ENCODE measurements at regions not wholly inside any gene's neighbourhood (a gene's known extent, or its start where the extent isn't known, plus 50 kb on each side); places are given as distances from the start of the nearest gene placed in this dataset.

GRCh38 chr5:105034401-105034763 lies 1471.8 kb upstream of the NUDT12 start:
- DNase-seq: no peak

GRCh38 chr5:105033637-105034400 lies 1471.2 kb upstream of the NUDT12 start:
- no peak for DNase-seq

GRCh38 chr5:105032917-105033316 lies 1470.3 kb upstream of the NUDT12 start:
- no peak for DNase-seq

GRCh38 chr5:105030153-105030552 lies 1467.6 kb upstream of the NUDT12 start:
- no peak for DNase-seq

GRCh38 chr5:105015098-105015497 lies 1452.5 kb upstream of the NUDT12 start:
- DNase-seq: no peak

GRCh38 chr5:104998572-104998971 lies 1436.0 kb upstream of the NUDT12 start:
- DNase-seq: no peak

- no peak for DNase-seq
These were observed 1435.6 kb upstream of the NUDT12 start for GRCh38 chr5:104998169-104998568.

GRCh38 chr5:104987074-104987473 lies 1424.5 kb upstream of the NUDT12 start:
- no peak for DNase-seq

- DNase-seq: no peak
These were observed 1414.9 kb upstream of the NUDT12 start for GRCh38 chr5:104977529-104977928.

GRCh38 chr5:104967806-104968410 lies 1405.3 kb upstream of the NUDT12 start:
- no peak for DNase-seq

- no peak for DNase-seq
These were observed 1402.4 kb upstream of the NUDT12 start for GRCh38 chr5:104965006-104965405.

GRCh38 chr5:104955479-104955878 lies 1392.9 kb upstream of the NUDT12 start:
- DNase-seq: no peak

GRCh38 chr5:104952876-104953275 lies 1390.3 kb upstream of the NUDT12 start:
- no peak for DNase-seq

GRCh38 chr5:104951829-104952228 lies 1389.2 kb upstream of the NUDT12 start:
- DNase-seq: no peak

GRCh38 chr5:104947076-104947475 lies 1384.5 kb upstream of the NUDT12 start:
- DNase-seq: no peak

GRCh38 chr5:104942735-104943134 lies 1380.1 kb upstream of the NUDT12 start:
- peak; percentile 72 for DNase-seq

GRCh38 chr5:104941030-104941645 lies 1378.5 kb upstream of the NUDT12 start:
- DNase-seq: no peak

GRCh38 chr5:104937598-104937997 lies 1375.0 kb upstream of the NUDT12 start:
- DNase-seq: no peak

GRCh38 chr5:104932431-104932830 lies 1369.8 kb upstream of the NUDT12 start:
- no peak for DNase-seq

- DNase-seq: no peak
These were observed 1366.4 kb upstream of the NUDT12 start for GRCh38 chr5:104928906-104929520.

GRCh38 chr5:104915226-104915625 lies 1352.6 kb upstream of the NUDT12 start:
- no peak for DNase-seq

- DNase-seq: no peak
These were observed 1352.0 kb upstream of the NUDT12 start for GRCh38 chr5:104914536-104915070.

GRCh38 chr5:104913841-104914281 lies 1351.3 kb upstream of the NUDT12 start:
- DNase-seq: no peak

- no peak for DNase-seq
These were observed 1347.2 kb upstream of the NUDT12 start for GRCh38 chr5:104909803-104910202.

Measured in islet precursor cell (in vitro differentiated cells).